ENCODE measurements at regions not wholly inside any gene's neighbourhood (a gene's known extent, or its start where the extent isn't known, plus 50 kb on each side); places are given as distances from the start of the nearest gene placed in this dataset.
"Not testable (repeated sequence)": the region's sequence is repeated elsewhere in the genome, so short reads cannot be mapped to it uniquely, and the experiment has no call there.

GRCh38 chr3:124636863-124637296 lies 93.4 kb upstream of the UMPS start:
- no peak overlapping the region for H3K4me3 ChIP-seq (ENCODE audit: insufficient read length, low read depth)
- no peaks in the 10 kb centered on the region for H3K9me3 ChIP-seq (ENCODE audit: insufficient read depth, low read length)
- no peak overlapping the region for H3K9ac ChIP-seq (ENCODE audit: insufficient read length, low read depth)
- H3K4me1 ChIP-seq (ENCODE audit: insufficient read depth, insufficient read length), result peaks cover 3% of the 10 kb centered on the region
- DNase-seq (ENCODE audit: low read depth, low spot score), result no peak
- peaks cover 3% of the 10 kb centered on the region for H3K36me3 ChIP-seq (ENCODE audit: insufficient read depth, insufficient read length, low read length)
- H3K27me3 ChIP-seq (ENCODE audit: insufficient read depth, insufficient read length), result no peaks in the 10 kb centered on the region
- TF ChIP-seq SUZ12 (IDR thresholded peaks at IDR 0.05; ENCODE audit: extremely low read depth, insufficient read depth, insufficient read length) (no peak), ZNF274 (IDR thresholded peaks at IDR 0.05; ENCODE audit: low read depth, low read length) (no peak), YY1 (IDR thresholded peaks at IDR 0.05; ENCODE audit: insufficient read depth, insufficient read length) (no peak)

GRCh38 chr3:124639406-124640237 lies 90.6 kb upstream of the UMPS start:
- H3K4me3 ChIP-seq (ENCODE audit: insufficient read length, low read depth), result no peak overlapping the region
- H3K4me1 ChIP-seq (ENCODE audit: insufficient read depth, insufficient read length), result no peaks in the 10 kb centered on the region
- H3K36me3 ChIP-seq (ENCODE audit: insufficient read depth, insufficient read length, low read length), result no peaks in the 10 kb centered on the region
- TF ChIP-seq YY1 (IDR thresholded peaks at IDR 0.05; ENCODE audit: insufficient read depth, insufficient read length) (no peak), ZNF274 (IDR thresholded peaks at IDR 0.05; ENCODE audit: low read depth, low read length) (no peak)
- DNase-seq (ENCODE audit: low read depth, low spot score), result no peak
- H3K9me3 ChIP-seq (ENCODE audit: insufficient read depth, low read length), result no peaks in the 10 kb centered on the region
- H3K27me3 ChIP-seq (ENCODE audit: insufficient read depth, insufficient read length), result no peaks in the 10 kb centered on the region
- H3K9ac ChIP-seq (ENCODE audit: insufficient read length, low read depth), result no peak overlapping the region

GRCh38 chr3:124640635-124641306 lies 89.5 kb upstream of the UMPS start:
- Histone ChIP-seq H3K9me3 (ENCODE audit: insufficient read depth, low read length) (no peaks in the 10 kb centered on the region), H3K4me1 (ENCODE audit: insufficient read depth, insufficient read length) (no peaks in the 10 kb centered on the region), H3K9ac (ENCODE audit: insufficient read length, low read depth) (no peak overlapping the region), H3K27me3 (ENCODE audit: insufficient read depth, insufficient read length) (no peaks in the 10 kb centered on the region), H3K36me3 (ENCODE audit: insufficient read depth, insufficient read length, low read length) (no peaks in the 10 kb centered on the region), H3K4me3 (ENCODE audit: insufficient read length, low read depth) (no peak overlapping the region)
- DNase-seq (ENCODE audit: low read depth, low spot score), result no peak
- TF ChIP-seq SUZ12 (IDR thresholded peaks at IDR 0.05; ENCODE audit: extremely low read depth, insufficient read depth, insufficient read length), result no peak
- no peak for TF ChIP-seq ZNF274 (IDR thresholded peaks at IDR 0.05; ENCODE audit: low read depth, low read length)
- TF ChIP-seq YY1 (IDR thresholded peaks at IDR 0.05; ENCODE audit: insufficient read depth, insufficient read length), result no peak

- DNase-seq (ENCODE audit: low read depth, low spot score), result no peak
- Histone ChIP-seq H3K36me3 (ENCODE audit: insufficient read depth, insufficient read length, low read length) (no peaks in the 10 kb centered on the region), H3K4me1 (ENCODE audit: insufficient read depth, insufficient read length) (no peaks in the 10 kb centered on the region), H3K9ac (ENCODE audit: insufficient read length, low read depth) (no peak overlapping the region), H3K4me3 (ENCODE audit: insufficient read length, low read depth) (no peak overlapping the region), H3K27me3 (ENCODE audit: insufficient read depth, insufficient read length) (no peaks in the 10 kb centered on the region), H3K9me3 (ENCODE audit: insufficient read depth, low read length) (no peaks in the 10 kb centered on the region)
- TF ChIP-seq SUZ12 (IDR thresholded peaks at IDR 0.05; ENCODE audit: extremely low read depth, insufficient read depth, insufficient read length) (no peak), YY1 (IDR thresholded peaks at IDR 0.05; ENCODE audit: insufficient read depth, insufficient read length) (no peak), ZNF274 (IDR thresholded peaks at IDR 0.05; ENCODE audit: low read depth, low read length) (no peak)
Measured at GRCh38 chr3:124643453-124643852, 86.8 kb upstream of the UMPS start.

DNA sequence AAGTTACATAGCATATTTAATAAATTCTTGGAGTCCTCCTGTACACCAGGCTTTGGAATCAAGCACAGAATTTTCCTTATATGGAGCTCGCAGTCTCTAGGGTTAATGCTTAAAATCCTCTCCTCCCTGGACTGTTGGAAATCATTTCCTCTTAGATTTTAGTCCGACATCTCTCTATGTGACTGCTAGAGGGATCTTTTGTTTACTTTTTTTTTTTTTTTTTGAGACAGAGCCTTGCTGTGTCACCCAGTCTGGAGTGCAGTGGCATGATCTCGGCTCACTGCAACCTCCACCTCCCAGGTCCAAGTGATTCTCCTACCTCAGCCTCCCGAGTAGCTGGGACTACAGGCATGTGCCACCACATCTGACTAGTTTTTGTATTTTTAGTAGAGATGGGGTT lies 84.1 kb upstream of the UMPS start:
- not testable (repeated sequence) for H3K4me3 ChIP-seq (ENCODE audit: insufficient read length, low read depth); H3K4me1 ChIP-seq (ENCODE audit: insufficient read depth, insufficient read length); H3K36me3 ChIP-seq (ENCODE audit: insufficient read depth, insufficient read length, low read length); H3K9ac ChIP-seq (ENCODE audit: insufficient read length, low read depth); DNase-seq (ENCODE audit: low read depth, low spot score); H3K27me3 ChIP-seq (ENCODE audit: insufficient read depth, insufficient read length); H3K9me3 ChIP-seq (ENCODE audit: insufficient read depth, low read length)

GRCh38 chr3:124648551-124648950 lies 81.7 kb upstream of the UMPS start:
- no peaks in the 10 kb centered on the region for H3K27me3 ChIP-seq (ENCODE audit: insufficient read depth, insufficient read length)
- no peak overlapping the region for H3K4me3 ChIP-seq (ENCODE audit: insufficient read length, low read depth)
- no peak for DNase-seq (ENCODE audit: low read depth, low spot score)
- no peaks in the 10 kb centered on the region for H3K4me1 ChIP-seq (ENCODE audit: insufficient read depth, insufficient read length)
- no peaks in the 10 kb centered on the region for H3K9me3 ChIP-seq (ENCODE audit: insufficient read depth, low read length)
- H3K9ac ChIP-seq (ENCODE audit: insufficient read length, low read depth), result no peak overlapping the region
- TF ChIP-seq SUZ12 (IDR thresholded peaks at IDR 0.05; ENCODE audit: extremely low read depth, insufficient read depth, insufficient read length), result no peak
- no peak for TF ChIP-seq ZNF274 (IDR thresholded peaks at IDR 0.05; ENCODE audit: low read depth, low read length)
- TF ChIP-seq YY1 (IDR thresholded peaks at IDR 0.05; ENCODE audit: insufficient read depth, insufficient read length), result no peak
- peaks cover 3% of the 10 kb centered on the region for H3K36me3 ChIP-seq (ENCODE audit: insufficient read depth, insufficient read length, low read length)

DNA sequence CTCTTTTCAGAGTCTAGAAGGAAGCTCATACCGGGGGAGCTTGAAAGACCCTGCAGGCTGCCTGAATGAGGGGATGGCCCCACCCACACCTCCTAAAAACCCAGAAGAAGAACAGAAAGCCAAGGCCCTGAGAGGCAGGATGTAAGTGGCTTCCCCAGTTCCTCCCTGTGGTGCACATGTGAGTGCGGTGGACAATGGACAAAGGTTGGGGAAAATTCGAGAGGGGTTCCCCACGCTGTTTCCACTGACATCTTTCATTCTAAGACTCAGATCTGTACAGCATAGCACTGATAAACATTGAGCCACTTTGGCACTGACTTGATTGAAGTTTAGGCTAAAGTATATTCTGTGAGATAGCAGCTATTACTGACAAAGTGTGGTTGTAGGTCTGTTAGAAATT lies 79.5 kb upstream of the UMPS start:
- H3K36me3 ChIP-seq (ENCODE audit: insufficient read depth, insufficient read length, low read length), result peaks cover 3% of the 10 kb centered on the region
- H3K9ac ChIP-seq (ENCODE audit: insufficient read length, low read depth), result no peak overlapping the region
- TF ChIP-seq SUZ12 (IDR thresholded peaks at IDR 0.05; ENCODE audit: extremely low read depth, insufficient read depth, insufficient read length) (no peak), YY1 (IDR thresholded peaks at IDR 0.05; ENCODE audit: insufficient read depth, insufficient read length) (no peak), ZNF274 (IDR thresholded peaks at IDR 0.05; ENCODE audit: low read depth, low read length) (no peak)
- no peak for DNase-seq (ENCODE audit: low read depth, low spot score)
- H3K9me3 ChIP-seq (ENCODE audit: insufficient read depth, low read length), result no peaks in the 10 kb centered on the region
- H3K4me3 ChIP-seq (ENCODE audit: insufficient read length, low read depth), result no peak overlapping the region
- H3K27me3 ChIP-seq (ENCODE audit: insufficient read depth, insufficient read length), result no peaks in the 10 kb centered on the region
- H3K4me1 ChIP-seq (ENCODE audit: insufficient read depth, insufficient read length), result no peaks in the 10 kb centered on the region

DNA sequence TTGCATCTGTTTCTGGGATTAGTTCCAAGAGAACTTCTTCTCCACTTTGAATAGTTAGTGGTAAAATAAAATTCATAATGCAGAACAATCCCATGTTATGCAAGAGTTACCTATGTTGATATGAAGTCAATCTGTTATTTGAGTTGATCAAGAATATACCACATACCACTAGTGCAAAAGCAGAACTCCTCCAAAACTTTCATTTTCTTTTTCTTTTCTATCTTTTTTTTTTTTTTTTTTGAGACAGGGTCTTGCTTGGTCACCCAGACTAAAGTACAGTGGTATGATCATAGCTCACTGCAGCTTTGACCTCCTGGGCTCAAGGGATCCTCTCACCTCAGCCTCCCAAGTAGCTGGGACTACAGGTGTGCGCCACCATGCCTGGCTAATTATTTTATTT lies 78.8 kb upstream of the UMPS start:
- H3K27me3 ChIP-seq (ENCODE audit: insufficient read depth, insufficient read length); H3K4me3 ChIP-seq (ENCODE audit: insufficient read length, low read depth); H3K4me1 ChIP-seq (ENCODE audit: insufficient read depth, insufficient read length): not testable (repeated sequence)

More for the DNA sequence above, 78.8 kb upstream of the UMPS start:
- H3K36me3 ChIP-seq (ENCODE audit: insufficient read depth, insufficient read length, low read length); H3K9me3 ChIP-seq (ENCODE audit: insufficient read depth, low read length); H3K9ac ChIP-seq (ENCODE audit: insufficient read length, low read depth); DNase-seq (ENCODE audit: low read depth, low spot score): not testable (repeated sequence)
